GM21737 (cell line): ENCODE measurements at regions not wholly inside any gene's neighbourhood (a gene's known extent, or its start where the extent isn't known, plus 50 kb on each side); places are given as distances from the start of the nearest gene placed in this dataset.
"Not testable (repeated sequence)": the region's sequence is repeated elsewhere in the genome, so short reads cannot be mapped to it uniquely, and the experiment has no call there.

Experiments used
- ATAC-seq: cut with Tn5 transposase; IDR thresholded peaks from one replicate; pipeline ENCODE4 v1.9.1; 2021; ENCODE audit warnings: mild to moderate bottlenecking, moderate library complexity; ENCODE audit not compliant: unreplicated experiment

DNA sequence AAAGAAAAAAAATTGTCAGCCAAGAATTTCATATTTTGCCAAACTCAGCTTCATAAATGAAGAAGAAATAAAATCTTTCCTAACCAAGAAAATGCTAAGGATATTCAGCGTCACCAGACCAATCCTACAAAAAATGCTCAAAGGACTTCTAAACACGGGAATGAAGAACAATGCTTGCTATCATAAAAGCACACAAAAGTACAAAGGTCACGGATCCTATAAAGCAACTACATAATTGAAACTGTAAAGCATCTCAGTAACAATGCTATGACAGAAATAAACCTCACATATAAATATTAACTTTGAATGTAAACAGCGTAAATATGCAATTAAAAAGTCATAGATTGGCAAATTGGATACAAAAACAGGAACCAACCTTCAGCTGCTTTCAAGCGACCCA, 1314.6 kb upstream of the GYPC start:
- no peak for ATAC-seq

DNA sequence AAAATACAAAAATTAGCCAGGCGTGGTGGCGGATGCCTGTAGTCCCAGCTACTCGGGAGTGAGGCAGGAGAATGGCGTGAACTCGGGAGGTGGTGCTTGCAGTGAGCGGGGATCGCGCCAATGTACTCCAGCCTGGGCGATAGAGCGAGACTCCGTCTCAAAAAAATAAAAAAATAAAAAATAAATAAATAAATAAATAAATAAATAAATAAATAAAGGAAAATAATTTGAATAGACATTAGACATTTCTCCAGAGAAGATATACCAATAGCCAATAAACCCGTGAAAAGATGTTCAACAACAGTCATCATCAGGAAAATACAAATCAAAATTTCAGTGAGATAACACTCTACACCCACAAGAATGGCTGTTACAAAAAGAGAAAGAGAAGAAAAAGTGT, 1302.4 kb upstream of the GYPC start:
- not testable (repeated sequence) for ATAC-seq

GRCh38 chr2:125364192-125364983, 1291.6 kb upstream of the GYPC start:
- no peak for ATAC-seq

GRCh38 chr2:125364984-125365265, 1291.0 kb upstream of the GYPC start:
- ATAC-seq: no peak

- no peak for ATAC-seq
These were observed 1284.1 kb upstream of the GYPC start for GRCh38 chr2:125371867-125372266.

- no peak for ATAC-seq
These were observed 1282.7 kb upstream of the GYPC start for GRCh38 chr2:125373293-125373692.

DNA sequence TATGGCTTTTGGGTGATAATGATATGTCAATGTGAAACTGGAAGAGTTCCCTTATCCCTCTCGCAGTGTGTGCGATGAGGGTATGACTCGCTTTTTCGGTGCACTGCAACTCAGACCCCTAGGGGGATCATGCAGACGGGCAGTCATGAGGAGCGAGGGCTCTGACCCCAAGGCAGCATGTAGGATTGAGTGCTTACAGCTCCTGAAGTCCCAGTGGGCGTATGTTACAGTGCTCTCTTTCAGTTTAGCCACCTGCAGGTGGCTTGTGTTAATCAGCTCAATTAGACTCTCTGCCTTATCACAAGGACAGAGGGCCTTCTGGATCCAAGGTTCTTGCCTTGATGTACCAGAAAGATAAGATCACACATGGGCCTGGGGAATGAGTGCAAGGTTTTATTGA, 1269.9 kb upstream of the GYPC start:
- no peak for ATAC-seq

DNA sequence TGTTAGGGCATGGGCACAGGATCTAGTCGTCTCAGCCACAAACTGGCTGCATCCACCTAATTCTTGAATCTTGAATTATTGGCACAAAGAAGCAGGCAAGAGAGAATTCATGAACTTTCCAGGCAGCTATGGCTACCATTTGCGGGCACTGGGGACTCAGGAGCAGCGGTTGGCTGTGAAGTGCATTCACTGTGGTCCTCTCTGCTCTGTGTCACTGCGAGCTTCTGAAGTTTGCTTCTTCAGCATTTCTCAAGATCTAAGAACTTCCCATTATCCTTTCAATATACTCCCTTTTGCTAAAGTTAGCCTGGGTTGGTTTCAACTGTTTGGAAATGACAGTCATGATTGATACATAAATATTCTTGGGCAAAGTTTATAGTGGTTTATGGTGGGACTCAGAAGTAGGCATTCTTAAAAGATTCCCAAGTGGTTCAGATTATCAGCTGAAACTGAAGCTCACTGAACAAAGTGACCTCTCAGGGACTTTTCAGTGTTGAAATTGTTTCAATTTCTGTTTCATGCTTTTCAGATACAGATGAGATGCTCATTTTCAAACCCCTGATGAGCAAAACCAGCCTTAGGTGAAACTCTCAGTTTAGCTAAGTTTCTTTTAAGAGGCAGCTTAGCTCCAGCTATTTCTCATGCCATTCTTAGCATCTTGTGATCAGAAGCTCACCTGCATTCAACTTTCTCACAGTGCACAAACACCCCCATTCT, 1258.3 kb upstream of the GYPC start:
- ATAC-seq: peak; percentile 86

GRCh38 chr2:125398738-125399524, 1257.0 kb upstream of the GYPC start:
- no peak for ATAC-seq

- no peak for ATAC-seq
These were observed 1250.1 kb upstream of the GYPC start for GRCh38 chr2:125405816-125406215.

GRCh38 chr2:125408874-125409538, 1247.0 kb upstream of the GYPC start:
- no peak for ATAC-seq

- ATAC-seq: no peak
These were observed 1237.5 kb upstream of the GYPC start for GRCh38 chr2:125418483-125418882.

DNA sequence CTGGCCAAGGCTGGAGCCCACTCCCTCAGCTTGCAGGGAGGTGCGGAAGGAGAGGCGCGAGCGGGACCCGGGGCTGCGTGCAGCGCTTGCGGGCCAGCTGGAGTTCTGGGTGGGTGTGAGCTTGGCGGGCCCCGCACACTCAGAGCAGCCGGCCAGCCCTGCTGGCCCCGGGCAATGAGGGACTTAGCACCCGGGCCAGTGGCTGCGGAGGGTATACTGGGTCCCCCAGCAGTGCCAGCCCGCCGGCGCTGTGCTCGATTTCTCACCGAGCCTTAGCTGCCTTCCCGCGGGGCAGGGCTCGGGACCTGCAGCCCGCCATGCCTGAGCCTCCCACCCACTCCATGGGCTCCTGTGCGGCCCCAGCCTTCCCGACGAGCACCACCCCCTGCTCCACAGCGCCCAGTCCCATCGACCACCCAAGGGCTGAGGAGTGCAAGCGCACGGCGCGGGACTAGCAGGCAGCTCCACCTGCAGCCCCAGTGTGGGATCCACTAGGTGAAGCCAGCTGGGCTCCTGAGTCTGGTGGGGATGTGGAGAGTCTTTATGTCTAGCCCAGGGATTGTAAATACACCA, 1233.7 kb upstream of the GYPC start:
- ATAC-seq: not testable (repeated sequence)

GRCh38 chr2:125424266-125424785, 1231.6 kb upstream of the GYPC start:
- ATAC-seq: no peak

GRCh38 chr2:125427721-125428315, 1228.1 kb upstream of the GYPC start:
- no peak for ATAC-seq

DNA sequence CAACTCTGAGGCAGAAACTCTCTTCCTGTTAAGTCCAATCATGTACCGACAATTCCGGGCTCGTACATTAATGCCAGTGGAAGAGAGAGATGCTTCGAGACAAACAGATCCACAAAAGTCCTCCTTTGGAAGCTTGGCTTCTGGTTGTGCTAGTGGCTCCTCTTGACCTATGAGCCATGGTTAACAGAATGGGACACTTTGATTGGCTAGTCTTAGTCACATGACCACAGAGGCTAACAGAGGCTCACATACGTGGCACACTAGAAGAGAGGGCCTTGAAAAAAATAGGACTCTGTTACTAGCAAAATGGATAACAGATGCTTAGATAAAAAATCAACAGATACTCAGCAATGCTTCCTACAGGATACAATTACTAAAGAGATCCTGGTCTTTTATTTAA, 1211.9 kb upstream of the GYPC start:
- no peak for ATAC-seq

DNA sequence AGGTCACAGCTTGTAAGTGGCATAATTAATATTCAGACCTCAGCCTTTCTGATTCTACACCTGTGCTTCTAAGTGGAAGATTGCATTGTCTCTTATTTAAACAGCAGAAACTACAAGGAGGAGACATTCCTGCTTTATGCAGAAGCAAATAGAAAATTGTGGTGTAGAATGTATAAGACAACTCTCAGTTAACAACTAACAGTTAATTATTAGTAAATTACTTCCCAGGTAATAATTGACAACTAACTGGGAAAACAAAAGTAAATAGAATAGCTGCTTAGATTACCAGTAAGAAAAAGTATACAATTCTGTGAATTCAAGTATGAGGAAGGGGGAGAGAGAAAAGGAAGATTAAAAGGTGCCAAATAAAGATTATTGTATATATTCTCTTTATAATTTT, 1210.5 kb upstream of the GYPC start:
- ATAC-seq: no peak

GRCh38 chr2:125450092-125450491, 1205.9 kb upstream of the GYPC start:
- no peak for ATAC-seq

DNA sequence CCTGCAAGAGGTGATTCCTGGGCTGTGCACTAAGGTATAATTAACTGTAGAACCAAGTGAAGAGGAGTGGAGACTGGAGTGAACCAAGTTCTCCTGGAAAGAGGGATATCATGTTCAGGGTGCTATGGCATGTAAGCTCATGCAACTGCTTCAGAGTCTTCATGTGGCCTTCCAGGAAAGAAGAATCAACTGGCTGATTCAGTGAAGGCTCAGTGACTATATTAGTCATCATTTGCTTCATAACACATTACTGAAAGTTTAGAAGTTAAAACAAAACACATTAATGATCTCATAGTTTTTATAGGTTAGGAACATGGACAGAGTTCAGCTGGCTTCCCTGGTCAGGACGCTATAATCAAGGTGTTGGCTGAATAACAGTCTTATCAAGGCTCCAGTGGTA, 1200.8 kb upstream of the GYPC start:
- no peak for ATAC-seq

GRCh38 chr2:125456693-125457363, 1199.1 kb upstream of the GYPC start:
- no peak for ATAC-seq
